ENCODE measurements at regions not wholly inside any gene's neighbourhood (a gene's known extent, or its start where the extent isn't known, plus 50 kb on each side); places are given as distances from the start of the nearest gene placed in this dataset.
"Not testable (repeated sequence)": the region's sequence is repeated elsewhere in the genome, so short reads cannot be mapped to it uniquely, and the experiment has no call there.

DNA sequence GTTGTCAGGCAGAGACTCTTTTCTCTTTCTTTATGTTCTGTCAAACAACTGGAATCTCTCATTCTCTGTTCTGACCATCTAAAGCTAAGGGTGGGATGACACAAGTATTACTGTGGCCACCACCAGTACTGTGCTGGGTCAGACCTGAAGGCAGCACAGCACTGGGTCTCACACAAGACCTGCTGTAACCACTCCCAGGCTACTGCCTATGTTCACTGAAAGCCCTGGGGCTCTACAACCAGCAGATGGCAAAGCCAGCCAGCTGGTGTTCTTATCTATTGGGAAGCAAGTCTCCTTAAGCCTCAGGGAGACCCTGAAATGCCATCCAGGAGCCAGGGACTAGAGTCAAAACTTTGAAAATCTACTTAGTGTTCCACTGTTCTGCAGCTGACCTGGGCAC is 189.5 kb downstream of the SLCO4C1 start:
- TF ChIP-seq POLR2A (IDR thresholded peaks at IDR 0.05) (no peak), CTCF (IDR thresholded peaks at IDR 0.05) (no peak)
- H3K4me3 ChIP-seq (ENCODE audit: low read depth, poor library complexity, severe bottlenecking), result no peak overlapping the region
- DNase-seq (ENCODE audit: low spot score in 2 of 2), result no peak
- intact Hi-C loops (cut with DNase I; ENCODE audit: low total_unique reads), result no loop called here

GRCh38 chr5:102099766-102100331 is 196.2 kb downstream of the SLCO4C1 start:
- 81 to 83% methylated on average over 9 of the region's 9 CpGs for WGBS, 2 donors

DNA sequence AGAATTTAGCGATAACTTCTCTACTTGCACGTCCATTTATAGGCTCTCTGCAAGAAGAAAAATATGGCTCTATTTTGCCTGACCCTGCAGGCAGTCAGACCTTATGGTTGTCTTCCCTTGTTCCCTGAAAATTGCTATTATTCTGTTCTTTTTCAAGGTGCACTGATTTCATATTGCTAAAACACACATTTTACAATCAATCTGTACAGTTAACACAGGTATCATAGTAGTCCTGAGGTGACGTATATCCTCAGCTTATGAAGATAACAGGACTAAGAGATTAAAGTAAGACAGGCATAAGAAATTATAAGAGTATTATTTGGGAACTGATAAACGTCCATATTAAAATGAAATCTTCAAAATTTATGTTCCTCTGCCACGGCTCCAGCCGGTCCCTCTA is 197.0 kb downstream of the SLCO4C1 start:
- intact Hi-C loops (cut with DNase I; ENCODE audit: low total_unique reads); DNase-seq (ENCODE audit: low spot score in 2 of 2); H3K4me3 ChIP-seq (ENCODE audit: low read depth, poor library complexity, severe bottlenecking): not testable (repeated sequence)
- WGBS, 2 donors, result 78 to 85% methylated on average over 6 of the region's 6 CpGs

More at GRCh38 chr5:102099766-102100331, 196.2 kb downstream of the SLCO4C1 start:
- no peak for TF ChIP-seq POLR2A (IDR thresholded peaks at IDR 0.05)
- no peak for TF ChIP-seq CTCF (IDR thresholded peaks at IDR 0.05)
- DNase-seq (ENCODE audit: low spot score in 2 of 2), result no peak
- no peak overlapping the region for H3K4me3 ChIP-seq (ENCODE audit: low read depth, poor library complexity, severe bottlenecking)
- intact Hi-C loops (cut with DNase I; ENCODE audit: low total_unique reads), result no loop called here

- 52 to 69% methylated on average over 3 of the region's 3 CpGs for WGBS, 2 donors
- DNase-seq (ENCODE audit: low spot score in 2 of 2); H3K4me3 ChIP-seq (ENCODE audit: low read depth, poor library complexity, severe bottlenecking); intact Hi-C loops (cut with DNase I; ENCODE audit: low total_unique reads): not testable (repeated sequence)
Observed at GRCh38 chr5:102098606-102099005, 197.5 kb downstream of the SLCO4C1 start.

DNA sequence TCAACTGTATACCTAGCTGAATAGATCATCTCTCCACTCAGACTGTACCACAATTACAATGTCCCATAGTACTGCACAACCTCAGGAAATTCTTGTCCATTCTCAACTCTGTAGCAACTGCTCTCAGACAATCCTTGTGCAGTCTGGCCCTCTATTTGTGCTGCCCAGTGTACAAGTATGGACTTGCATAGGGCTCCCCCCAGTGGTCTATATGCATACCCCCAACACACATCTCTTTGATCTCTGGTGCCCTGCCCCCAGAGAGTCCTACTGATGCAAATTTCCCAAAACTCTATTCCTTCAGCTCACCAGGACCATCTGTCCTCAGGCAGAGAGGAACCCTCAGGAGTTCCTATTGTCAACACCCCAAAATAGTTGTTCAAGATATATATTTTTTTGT is 205.3 kb downstream of the SLCO4C1 start:
- no peak for DNase-seq (ENCODE audit: low spot score in 2 of 2)
- H3K4me3 ChIP-seq (ENCODE audit: low read depth, poor library complexity, severe bottlenecking), result no peak overlapping the region
- TF ChIP-seq POLR2A (IDR thresholded peaks at IDR 0.05), result no peak
- no peak for TF ChIP-seq CTCF (IDR thresholded peaks at IDR 0.05)
- intact Hi-C loops (cut with DNase I; ENCODE audit: low total_unique reads), result no loop called here

DNA sequence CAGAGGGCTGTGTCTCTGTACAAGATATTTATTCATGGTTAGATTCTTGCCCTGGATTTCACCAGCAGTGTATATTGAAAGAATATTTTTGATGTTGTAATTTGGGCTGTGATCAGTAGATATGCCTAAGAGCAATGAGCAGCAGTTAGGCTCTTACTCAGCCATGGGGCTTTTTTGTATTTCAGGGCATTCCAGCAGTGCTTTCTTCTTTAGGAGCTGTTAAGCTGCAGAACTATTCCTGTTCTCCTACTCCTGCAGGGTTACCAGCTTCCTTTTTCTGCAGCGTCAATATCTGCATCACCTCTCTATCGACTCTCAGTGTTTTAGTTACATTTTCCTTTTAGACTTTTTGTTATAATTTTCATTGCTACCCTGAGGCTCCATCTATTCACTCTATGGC is 206.2 kb downstream of the SLCO4C1 start:
- TF ChIP-seq CTCF (IDR thresholded peaks at IDR 0.05) (no peak), POLR2A (IDR thresholded peaks at IDR 0.05) (no peak)
- WGBS, 2 donors, result 48 to 50% methylated on average over 2 of the region's 2 CpGs
- DNase-seq (ENCODE audit: low spot score in 2 of 2), result no peak
- H3K4me3 ChIP-seq (ENCODE audit: low read depth, poor library complexity, severe bottlenecking), result no peak overlapping the region
- intact Hi-C loops (cut with DNase I; ENCODE audit: low total_unique reads), result no loop called here

DNA sequence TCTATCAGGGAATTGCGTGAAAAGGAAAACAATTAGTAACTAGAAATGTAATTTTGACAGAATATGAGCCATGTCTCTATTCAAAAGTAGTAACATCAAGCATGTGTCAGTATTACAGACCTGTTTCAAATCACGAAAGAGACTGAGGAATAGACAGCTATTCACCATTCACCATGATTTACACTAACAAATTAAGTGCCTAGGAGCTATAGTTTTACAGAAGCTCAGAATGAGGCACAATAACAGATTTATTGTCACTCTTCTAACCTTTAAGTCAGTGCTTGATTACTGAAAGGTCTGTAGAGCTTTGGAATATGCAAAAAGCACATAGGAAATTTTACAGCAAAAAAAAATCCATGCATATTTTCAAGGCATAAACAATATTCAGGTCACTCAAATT is 208.2 kb downstream of the SLCO4C1 start:
- WGBS, 2 donors, result 50 to 54% methylated on average over 2 of the region's 2 CpGs
- intact Hi-C loops (cut with DNase I; ENCODE audit: low total_unique reads), result no loop called here
- no peak for DNase-seq (ENCODE audit: low spot score in 2 of 2)
- no peak for TF ChIP-seq CTCF (IDR thresholded peaks at IDR 0.05)
- no peak for TF ChIP-seq POLR2A (IDR thresholded peaks at IDR 0.05)
- no peak overlapping the region for H3K4me3 ChIP-seq (ENCODE audit: low read depth, poor library complexity, severe bottlenecking)
